Lower leg skin (tissue), 4 donors: ENCODE measurements at regions not wholly inside any gene's neighbourhood (a gene's known extent, or its start where the extent isn't known, plus 50 kb on each side); places are given as distances from the start of the nearest gene placed in this dataset.

Experiments
- DNase-seq, 2 donors: peaks; one replicate each; pipeline ENCODE4 v3.0.0-alpha.2; 2019; ENCODE audit warnings: low spot score in 2 of 2
- H3K4me3 ChIP-seq: fragments of 200-600 bp; sonication (generic); 2 replicates; pipeline ENCODE4 v1.5.1; 2017; ENCODE audit warnings: mild to moderate bottlenecking, low read depth; ENCODE audit not compliant: poor library complexity, severe bottlenecking
- POLR2A ChIP-seq, 2 donors: fragments of 450-650 bp; IDR thresholded peaks; one replicate each; pipeline ENCODE4 v1.6.1; 2016 to 2017; ENCODE audit warnings: antibody characterized with exemption in 2 of 2, mild to moderate bottlenecking in 1 of 2, moderate library complexity in 1 of 2
- WGBS, 2 donors: methylation state at CpG; one replicate each; pipeline ENCODE4 v1.1.5; 2018; 5-methylcytosine and 5-hydroxymethylcytosine counted together
- intact Hi-C: fragments of 100-400 bp; cut with DNase I; formaldehyde crosslinking; loops from one replicate; pipeline ENCODE4 v1.15.0; 2023; ENCODE audit warnings: low total_unique reads
- TF ChIP-seq, protein P1 (sequence below), 3 donors: fragments of 450-650 bp; IDR thresholded peaks; one replicate each; pipeline ENCODE4 v1.5.1; 2016; ENCODE audit warnings: antibody characterized with exemption in 3 of 3, mild to moderate bottlenecking in 3 of 3, moderate library complexity in 2 of 3

- intact Hi-C loops: no loop called here
- no peak overlapping the region for H3K4me3 ChIP-seq
- WGBS, 2 donors: 66 to 67% methylated on average over 5 of the region's 5 CpGs
- TF ChIP-seq, protein P1, sequence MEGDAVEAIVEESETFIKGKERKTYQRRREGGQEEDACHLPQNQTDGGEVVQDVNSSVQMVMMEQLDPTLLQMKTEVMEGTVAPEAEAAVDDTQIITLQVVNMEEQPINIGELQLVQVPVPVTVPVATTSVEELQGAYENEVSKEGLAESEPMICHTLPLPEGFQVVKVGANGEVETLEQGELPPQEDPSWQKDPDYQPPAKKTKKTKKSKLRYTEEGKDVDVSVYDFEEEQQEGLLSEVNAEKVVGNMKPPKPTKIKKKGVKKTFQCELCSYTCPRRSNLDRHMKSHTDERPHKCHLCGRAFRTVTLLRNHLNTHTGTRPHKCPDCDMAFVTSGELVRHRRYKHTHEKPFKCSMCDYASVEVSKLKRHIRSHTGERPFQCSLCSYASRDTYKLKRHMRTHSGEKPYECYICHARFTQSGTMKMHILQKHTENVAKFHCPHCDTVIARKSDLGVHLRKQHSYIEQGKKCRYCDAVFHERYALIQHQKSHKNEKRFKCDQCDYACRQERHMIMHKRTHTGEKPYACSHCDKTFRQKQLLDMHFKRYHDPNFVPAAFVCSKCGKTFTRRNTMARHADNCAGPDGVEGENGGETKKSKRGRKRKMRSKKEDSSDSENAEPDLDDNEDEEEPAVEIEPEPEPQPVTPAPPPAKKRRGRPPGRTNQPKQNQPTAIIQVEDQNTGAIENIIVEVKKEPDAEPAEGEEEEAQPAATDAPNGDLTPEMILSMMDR (IDR thresholded peaks at IDR 0.05): no peak
- no peak for TF ChIP-seq POLR2A (IDR thresholded peaks at IDR 0.05)
- DNase-seq: no peak
These were observed 644.3 kb downstream of the IRS1 start for GRCh38 chr2:226155093-226155875.

- intact Hi-C loops: no loop called here
- WGBS, 2 donors: 40% methylated on average over 3 of the region's 3 CpGs
- DNase-seq: no peak
These were observed 645.0 kb downstream of the IRS1 start for GRCh38 chr2:226154610-226155009.

GRCh38 chr2:226153553-226153952 is 646.1 kb downstream of the IRS1 start:
- TF ChIP-seq, protein P1 (IDR thresholded peaks at IDR 0.05): no peak
- WGBS, 2 donors: 80 to 92% methylated on average over 3 of the region's 3 CpGs
- no peak for DNase-seq
- H3K4me3 ChIP-seq: no peak overlapping the region
- intact Hi-C loops: no loop called here

More at GRCh38 chr2:226154610-226155009, 645.0 kb downstream of the IRS1 start:
- TF ChIP-seq, protein P1 (IDR thresholded peaks at IDR 0.05): no peak
- H3K4me3 ChIP-seq: no peak overlapping the region

GRCh38 chr2:226151157-226151556 is 648.5 kb downstream of the IRS1 start:
- no peak for DNase-seq
- no peak overlapping the region for H3K4me3 ChIP-seq
- intact Hi-C loops: no loop called here
- TF ChIP-seq, protein P1 (IDR thresholded peaks at IDR 0.05): no peak
- no peak for TF ChIP-seq POLR2A (IDR thresholded peaks at IDR 0.05)
- 12 to 18% methylated on average over 1 of the region's 1 CpG for WGBS, 2 donors

DNA sequence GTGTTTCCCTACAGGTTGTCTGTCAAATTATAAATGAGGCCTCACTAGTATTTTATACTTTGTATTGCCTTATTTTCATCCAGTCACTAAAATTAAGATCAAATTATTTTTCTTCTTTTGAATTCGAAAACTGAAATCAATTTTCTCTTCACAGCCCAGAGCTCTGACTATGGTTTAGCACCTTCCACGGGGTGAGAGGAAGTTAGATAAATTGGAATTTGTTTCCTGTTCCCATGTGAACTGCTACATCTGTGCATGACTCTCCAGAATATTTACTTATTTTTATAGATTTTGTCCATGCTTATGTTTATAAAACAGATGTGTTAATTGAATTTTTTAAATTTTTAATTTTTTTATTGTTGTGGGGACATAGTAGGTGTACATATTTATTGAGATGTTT is 656.5 kb downstream of the IRS1 start:
- intact Hi-C loops: no loop called here
- 65 to 72% methylated on average over 2 of the region's 2 CpGs for WGBS, 2 donors
- no peak for DNase-seq
- TF ChIP-seq, protein P1 (IDR thresholded peaks at IDR 0.05): no peak
- no peak for TF ChIP-seq POLR2A (IDR thresholded peaks at IDR 0.05)
- H3K4me3 ChIP-seq: no peak overlapping the region

- WGBS, 2 donors: 86 to 100% methylated on average over 1 of the region's 1 CpG
- intact Hi-C loops: no loop called here
- no peak overlapping the region for H3K4me3 ChIP-seq
- TF ChIP-seq, protein P1 (IDR thresholded peaks at IDR 0.05): no peak
- TF ChIP-seq POLR2A (IDR thresholded peaks at IDR 0.05): no peak
- DNase-seq: no peak
These were observed 657.2 kb downstream of the IRS1 start for GRCh38 chr2:226142463-226142862.
